ENCODE measurements at regions not wholly inside any gene's neighbourhood (a gene's known extent, or its start where the extent isn't known, plus 50 kb on each side); places are given as distances from the start of the nearest gene placed in this dataset.

GRCh38 chr18:73660931-73661856 lies 486.4 kb downstream of the FBXO15 start:
- TF ChIP-seq CTCF (conservative IDR thresholded peaks at IDR 0.05 in 1 of 2, IDR thresholded peaks at IDR 0.05 in 1 of 2; ENCODE audit: low read depth in 1 of 2, low read length in 2 of 2) (no peak), EZH2 (IDR thresholded peaks at IDR 0.05; ENCODE audit: low read length, missing control alignments) (no peak)

Measured in fibroblast of lung (primary cell).